HEK293 (cell line): ENCODE measurements at regions not wholly inside any gene's neighbourhood (a gene's known extent, or its start where the extent isn't known, plus 50 kb on each side); places are given as distances from the start of the nearest gene placed in this dataset.

Source experiments
- MEIS1 ChIP-seq: sonication (generic); formaldehyde crosslinking; IDR thresholded peaks from 2 replicates; pipeline ENCODE4 v1.8.1; 2022; ENCODE audit warnings: missing genetic modification reagents, mild to moderate bottlenecking, borderline replicate concordance
- MZF1 ChIP-seq: fragments of 450-650 bp; formaldehyde crosslinking; IDR thresholded peaks from 2 replicates; pipeline ENCODE4 v1.5.1; 2017; ENCODE audit warnings: missing biosample characterization, missing genetic modification characterization, borderline replicate concordance
- OVOL3 ChIP-seq: fragments of 450-650 bp; formaldehyde crosslinking; IDR thresholded peaks from 2 replicates; pipeline ENCODE4 v1.5.1; 2016; ENCODE audit warnings: missing biosample characterization, missing genetic modification characterization
- SALL2 ChIP-seq: fragments of 450-650 bp; formaldehyde crosslinking; IDR thresholded peaks from 2 replicates; pipeline ENCODE4 v1.5.0; 2017; ENCODE audit warnings: missing biosample characterization, mild to moderate bottlenecking, missing genetic modification characterization, borderline replicate concordance
- SP3 ChIP-seq: fragments of 450-650 bp; formaldehyde crosslinking; IDR thresholded peaks from 2 replicates; pipeline ENCODE4 v1.5.1; 2016; ENCODE audit warnings: missing biosample characterization, missing genetic modification characterization
- ZNF10 ChIP-seq: fragments of 450-650 bp; formaldehyde crosslinking; IDR thresholded peaks from 2 replicates; pipeline ENCODE4 v1.5.1; 2017; ENCODE audit warnings: missing biosample characterization, missing genetic modification characterization
- ZNF239 ChIP-seq: fragments of 450-650 bp; formaldehyde crosslinking; IDR thresholded peaks from 2 replicates; pipeline ENCODE4 v1.5.1; 2016; ENCODE audit warnings: missing biosample characterization, missing genetic modification characterization
- ZNF660 ChIP-seq: fragments of 450-650 bp; IDR thresholded peaks from 2 replicates; pipeline ENCODE4 v1.5.1; 2018; ENCODE audit warnings: missing biosample characterization, mild to moderate bottlenecking, missing genetic modification characterization
- TF ChIP-seq, protein P1 (sequence below): fragments of 450-650 bp; formaldehyde crosslinking; IDR thresholded peaks from 2 replicates; pipeline ENCODE4 v1.5.1; 2016; ENCODE audit warnings: missing biosample characterization, missing genetic modification characterization
- TF ChIP-seq, protein P2 (sequence below): fragments of 450-650 bp; formaldehyde crosslinking; IDR thresholded peaks from 2 replicates; pipeline ENCODE4 v1.5.1; 2016; ENCODE audit warnings: missing biosample characterization, missing genetic modification characterization
- TF ChIP-seq, protein P3 (sequence below): sonication (generic); formaldehyde crosslinking; IDR thresholded peaks from 2 replicates; pipeline ENCODE4 v1.8.1; 2022; ENCODE audit warnings: mild to moderate bottlenecking, moderate library complexity, missing genetic modification reagents
- TF ChIP-seq, protein P4 (sequence below): fragments of 450-650 bp; formaldehyde crosslinking; IDR thresholded peaks from 2 replicates; pipeline ENCODE4 v1.5.1; 2016; ENCODE audit warnings: missing biosample characterization, missing genetic modification characterization

DNA sequence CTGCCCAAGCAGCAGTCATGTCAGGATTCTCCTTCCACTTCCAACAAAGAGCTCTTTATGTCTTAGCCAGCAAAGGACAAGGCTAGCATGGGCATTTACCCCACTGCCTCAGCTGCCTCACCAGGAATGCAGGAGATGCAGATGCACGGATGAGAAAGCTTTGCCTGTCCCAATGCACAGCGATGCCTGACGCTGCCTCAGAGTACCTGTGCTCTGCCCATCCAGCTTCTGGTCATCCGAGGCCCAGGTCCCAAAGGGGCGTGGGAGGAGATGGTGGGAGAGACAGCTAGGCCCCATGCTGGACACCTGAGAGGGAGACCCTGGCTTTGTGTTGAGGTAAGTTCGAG, 59.0 kb downstream of the IRF2BP2 start:
- TF ChIP-seq, protein P1, sequence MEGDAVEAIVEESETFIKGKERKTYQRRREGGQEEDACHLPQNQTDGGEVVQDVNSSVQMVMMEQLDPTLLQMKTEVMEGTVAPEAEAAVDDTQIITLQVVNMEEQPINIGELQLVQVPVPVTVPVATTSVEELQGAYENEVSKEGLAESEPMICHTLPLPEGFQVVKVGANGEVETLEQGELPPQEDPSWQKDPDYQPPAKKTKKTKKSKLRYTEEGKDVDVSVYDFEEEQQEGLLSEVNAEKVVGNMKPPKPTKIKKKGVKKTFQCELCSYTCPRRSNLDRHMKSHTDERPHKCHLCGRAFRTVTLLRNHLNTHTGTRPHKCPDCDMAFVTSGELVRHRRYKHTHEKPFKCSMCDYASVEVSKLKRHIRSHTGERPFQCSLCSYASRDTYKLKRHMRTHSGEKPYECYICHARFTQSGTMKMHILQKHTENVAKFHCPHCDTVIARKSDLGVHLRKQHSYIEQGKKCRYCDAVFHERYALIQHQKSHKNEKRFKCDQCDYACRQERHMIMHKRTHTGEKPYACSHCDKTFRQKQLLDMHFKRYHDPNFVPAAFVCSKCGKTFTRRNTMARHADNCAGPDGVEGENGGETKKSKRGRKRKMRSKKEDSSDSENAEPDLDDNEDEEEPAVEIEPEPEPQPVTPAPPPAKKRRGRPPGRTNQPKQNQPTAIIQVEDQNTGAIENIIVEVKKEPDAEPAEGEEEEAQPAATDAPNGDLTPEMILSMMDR (tag by site-specific recombination) = no peak
- TF ChIP-seq, protein P2, sequence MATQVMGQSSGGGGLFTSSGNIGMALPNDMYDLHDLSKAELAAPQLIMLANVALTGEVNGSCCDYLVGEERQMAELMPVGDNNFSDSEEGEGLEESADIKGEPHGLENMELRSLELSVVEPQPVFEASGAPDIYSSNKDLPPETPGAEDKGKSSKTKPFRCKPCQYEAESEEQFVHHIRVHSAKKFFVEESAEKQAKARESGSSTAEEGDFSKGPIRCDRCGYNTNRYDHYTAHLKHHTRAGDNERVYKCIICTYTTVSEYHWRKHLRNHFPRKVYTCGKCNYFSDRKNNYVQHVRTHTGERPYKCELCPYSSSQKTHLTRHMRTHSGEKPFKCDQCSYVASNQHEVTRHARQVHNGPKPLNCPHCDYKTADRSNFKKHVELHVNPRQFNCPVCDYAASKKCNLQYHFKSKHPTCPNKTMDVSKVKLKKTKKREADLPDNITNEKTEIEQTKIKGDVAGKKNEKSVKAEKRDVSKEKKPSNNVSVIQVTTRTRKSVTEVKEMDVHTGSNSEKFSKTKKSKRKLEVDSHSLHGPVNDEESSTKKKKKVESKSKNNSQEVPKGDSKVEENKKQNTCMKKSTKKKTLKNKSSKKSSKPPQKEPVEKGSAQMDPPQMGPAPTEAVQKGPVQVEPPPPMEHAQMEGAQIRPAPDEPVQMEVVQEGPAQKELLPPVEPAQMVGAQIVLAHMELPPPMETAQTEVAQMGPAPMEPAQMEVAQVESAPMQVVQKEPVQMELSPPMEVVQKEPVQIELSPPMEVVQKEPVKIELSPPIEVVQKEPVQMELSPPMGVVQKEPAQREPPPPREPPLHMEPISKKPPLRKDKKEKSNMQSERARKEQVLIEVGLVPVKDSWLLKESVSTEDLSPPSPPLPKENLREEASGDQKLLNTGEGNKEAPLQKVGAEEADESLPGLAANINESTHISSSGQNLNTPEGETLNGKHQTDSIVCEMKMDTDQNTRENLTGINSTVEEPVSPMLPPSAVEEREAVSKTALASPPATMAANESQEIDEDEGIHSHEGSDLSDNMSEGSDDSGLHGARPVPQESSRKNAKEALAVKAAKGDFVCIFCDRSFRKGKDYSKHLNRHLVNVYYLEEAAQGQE (tag by site-specific recombination) = no peak
- TF ChIP-seq ZNF239 (tag by site-specific recombination) = no peak
- TF ChIP-seq SALL2 (tag by site-specific recombination) = no peak
- no peak for TF ChIP-seq MZF1 (tag by site-specific recombination)
- TF ChIP-seq ZNF10 (tag by site-specific recombination) = no peak
- TF ChIP-seq MEIS1 (CRISPR knock-in tag) = no peak
- TF ChIP-seq SP3 (tag by site-specific recombination) = no peak
- TF ChIP-seq ZNF660 = no peak
- TF ChIP-seq, protein P3, sequence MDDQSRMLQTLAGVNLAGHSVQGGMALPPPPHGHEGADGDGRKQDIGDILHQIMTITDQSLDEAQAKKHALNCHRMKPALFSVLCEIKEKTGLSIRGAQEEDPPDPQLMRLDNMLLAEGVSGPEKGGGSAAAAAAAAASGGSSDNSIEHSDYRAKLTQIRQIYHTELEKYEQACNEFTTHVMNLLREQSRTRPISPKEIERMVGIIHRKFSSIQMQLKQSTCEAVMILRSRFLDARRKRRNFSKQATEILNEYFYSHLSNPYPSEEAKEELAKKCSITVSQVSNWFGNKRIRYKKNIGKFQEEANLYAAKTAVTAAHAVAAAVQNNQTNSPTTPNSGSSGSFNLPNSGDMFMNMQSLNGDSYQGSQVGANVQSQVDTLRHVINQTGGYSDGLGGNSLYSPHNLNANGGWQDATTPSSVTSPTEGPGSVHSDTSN = no peak
- TF ChIP-seq OVOL3 (tag by site-specific recombination) = no peak
- TF ChIP-seq, protein P4, sequence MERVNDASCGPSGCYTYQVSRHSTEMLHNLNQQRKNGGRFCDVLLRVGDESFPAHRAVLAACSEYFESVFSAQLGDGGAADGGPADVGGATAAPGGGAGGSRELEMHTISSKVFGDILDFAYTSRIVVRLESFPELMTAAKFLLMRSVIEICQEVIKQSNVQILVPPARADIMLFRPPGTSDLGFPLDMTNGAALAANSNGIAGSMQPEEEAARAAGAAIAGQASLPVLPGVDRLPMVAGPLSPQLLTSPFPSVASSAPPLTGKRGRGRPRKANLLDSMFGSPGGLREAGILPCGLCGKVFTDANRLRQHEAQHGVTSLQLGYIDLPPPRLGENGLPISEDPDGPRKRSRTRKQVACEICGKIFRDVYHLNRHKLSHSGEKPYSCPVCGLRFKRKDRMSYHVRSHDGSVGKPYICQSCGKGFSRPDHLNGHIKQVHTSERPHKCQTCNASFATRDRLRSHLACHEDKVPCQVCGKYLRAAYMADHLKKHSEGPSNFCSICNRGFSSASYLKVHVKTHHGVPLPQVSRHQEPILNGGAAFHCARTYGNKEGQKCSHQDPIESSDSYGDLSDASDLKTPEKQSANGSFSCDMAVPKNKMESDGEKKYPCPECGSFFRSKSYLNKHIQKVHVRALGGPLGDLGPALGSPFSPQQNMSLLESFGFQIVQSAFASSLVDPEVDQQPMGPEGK (tag by site-specific recombination) = no peak
